Gastrocnemius medialis (tissue), 4 donors: ENCODE measurements at regions not wholly inside any gene's neighbourhood (a gene's known extent, or its start where the extent isn't known, plus 50 kb on each side); places are given as distances from the start of the nearest gene placed in this dataset.

Source experiments
- POLR2A ChIP-seq, 2 donors: fragments of 450-650 bp; IDR thresholded peaks; one replicate each; pipeline ENCODE4 v1.6.1; 2017; ENCODE audit warnings: antibody characterized with exemption in 2 of 2, mild to moderate bottlenecking in 2 of 2, moderate library complexity in 2 of 2
- TF ChIP-seq, protein P1 (sequence below), 5 experiments: fragments of 450-650 bp in 3 of 5; fragments of 200-600 bp in 2 of 5; sonication (generic) in 2 of 5; IDR thresholded peaks in 4 of 5; conservative IDR thresholded peaks in 1 of 5; 1 replicate in 4 of 5; 2 replicates in 1 of 5; pipeline ENCODE4 v1.5.1; 2016 to 2019; ENCODE audit warnings: antibody characterized with exemption in 5 of 5, mild to moderate bottlenecking in 3 of 5, moderate library complexity in 3 of 5

DNA sequence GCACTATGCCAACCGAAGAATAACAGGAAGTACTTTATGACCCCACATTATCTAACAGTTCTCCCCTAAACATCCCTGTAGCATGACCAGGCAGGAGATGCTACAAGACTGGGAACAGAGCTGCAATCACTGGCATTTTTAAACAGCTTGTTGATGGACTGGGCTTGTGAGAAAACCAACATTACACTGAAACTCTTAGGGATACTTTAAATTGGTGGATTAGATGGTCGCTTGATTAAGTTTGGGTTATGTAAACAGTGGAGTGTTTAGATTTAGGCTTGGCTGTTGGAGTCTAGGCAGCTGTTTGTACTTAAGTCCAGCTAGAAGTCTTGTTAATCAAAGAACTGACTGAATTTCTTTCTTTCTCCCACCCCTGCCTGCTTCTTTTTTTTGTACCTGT, 234.1 kb upstream of the BMP2 start:
- TF ChIP-seq, protein P1, sequence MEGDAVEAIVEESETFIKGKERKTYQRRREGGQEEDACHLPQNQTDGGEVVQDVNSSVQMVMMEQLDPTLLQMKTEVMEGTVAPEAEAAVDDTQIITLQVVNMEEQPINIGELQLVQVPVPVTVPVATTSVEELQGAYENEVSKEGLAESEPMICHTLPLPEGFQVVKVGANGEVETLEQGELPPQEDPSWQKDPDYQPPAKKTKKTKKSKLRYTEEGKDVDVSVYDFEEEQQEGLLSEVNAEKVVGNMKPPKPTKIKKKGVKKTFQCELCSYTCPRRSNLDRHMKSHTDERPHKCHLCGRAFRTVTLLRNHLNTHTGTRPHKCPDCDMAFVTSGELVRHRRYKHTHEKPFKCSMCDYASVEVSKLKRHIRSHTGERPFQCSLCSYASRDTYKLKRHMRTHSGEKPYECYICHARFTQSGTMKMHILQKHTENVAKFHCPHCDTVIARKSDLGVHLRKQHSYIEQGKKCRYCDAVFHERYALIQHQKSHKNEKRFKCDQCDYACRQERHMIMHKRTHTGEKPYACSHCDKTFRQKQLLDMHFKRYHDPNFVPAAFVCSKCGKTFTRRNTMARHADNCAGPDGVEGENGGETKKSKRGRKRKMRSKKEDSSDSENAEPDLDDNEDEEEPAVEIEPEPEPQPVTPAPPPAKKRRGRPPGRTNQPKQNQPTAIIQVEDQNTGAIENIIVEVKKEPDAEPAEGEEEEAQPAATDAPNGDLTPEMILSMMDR (IDR thresholded peaks at IDR 0.05 in 4 of 5, conservative IDR thresholded peaks at IDR 0.05 in 1 of 5) = no peak
- TF ChIP-seq POLR2A (IDR thresholded peaks at IDR 0.05) = no peak
